CD4-positive, alpha-beta T cell (primary cell): ENCODE measurements at regions not wholly inside any gene's neighbourhood (a gene's known extent, or its start where the extent isn't known, plus 50 kb on each side); places are given as distances from the start of the nearest gene placed in this dataset.

Experiments
- ATAC-seq: fragments of 200-7000 bp; cut with Tn5 transposase; one replicate; pipeline ENCODE4 v1.10.0; 2022; ENCODE audit warnings: mild to moderate bottlenecking; ENCODE audit not compliant: poor library complexity
- CTCF ChIA-PET: fragments of 350-600 bp; sonication (Branson Sonifier 250); formaldehyde crosslinking; loops from one replicate; lab custom pipeline; 2021; ENCODE audit warnings: antibody characterized with exemption, inconsistent platforms; lab: Charles Lee
- POLR2A ChIA-PET: fragments of 350-600 bp; sonication (Branson Sonifier 250); formaldehyde crosslinking; loops from one replicate; lab custom pipeline; 2021; ENCODE audit warnings: antibody characterized with exemption, inconsistent platforms; lab: Charles Lee
- DNase-seq, 14 experiments: peaks; one replicate each; pipeline ENCODE4 v3.0.0-alpha.2; 2013 to 2020; ENCODE audit warnings: mixed read lengths in 2 of 14
- H3K27ac ChIP-seq, 2 donors: one replicate each; pipeline versions ENCODE4 v1.5.1 to v1.7.0; 2013; ENCODE audit warnings: low read length in 2 of 2, low read depth in 1 of 2, mild to moderate bottlenecking in 1 of 2
- H3K27me3 ChIP-seq, 2 experiments: 1 replicate in 1 of 2; 2 replicates in 1 of 2; pipeline versions ENCODE4 v1.6.1 to v1.7.0; 2013; ENCODE audit warnings: low read length in 2 of 2, control low read depth in 1 of 2, mild to moderate bottlenecking in 1 of 2, moderate library complexity in 1 of 2; ENCODE audit not compliant: insufficient read depth in 2 of 2, control insufficient read depth in 1 of 2
- H3K36me3 ChIP-seq: one replicate; pipeline ENCODE4 v1.6.1; 2013; ENCODE audit warnings: low read length, control low read depth; ENCODE audit not compliant: insufficient read depth
- H3K4me1 ChIP-seq: one replicate; pipeline ENCODE4 v1.6.1; 2013; ENCODE audit warnings: low read length, control low read depth; ENCODE audit not compliant: insufficient read depth
- H3K4me3 ChIP-seq: one replicate; pipeline ENCODE4 v1.5.1; 2013; ENCODE audit warnings: mild to moderate bottlenecking, low read length, moderate library complexity
- H3K9me3 ChIP-seq, 2 experiments: 1 replicate in 1 of 2; 2 replicates in 1 of 2; pipeline versions ENCODE4 v1.6.1 to v1.7.0; 2013; ENCODE audit warnings: low read length in 2 of 2, mild to moderate bottlenecking in 2 of 2, control low read depth in 1 of 2, moderate library complexity in 1 of 2; ENCODE audit not compliant: control insufficient read depth in 1 of 2, insufficient read depth in 1 of 2
- H3K27ac Mint-ChIP-seq: one replicate; pipeline ENCODE4 v1.8.0; 2020; ENCODE audit warnings: mixed read lengths
- H3K27me3 Mint-ChIP-seq: one replicate; pipeline ENCODE4 v1.8.0; 2021; ENCODE audit warnings: mixed read lengths
- H3K36me3 Mint-ChIP-seq: one replicate; pipeline ENCODE4 v1.8.0; 2021; ENCODE audit warnings: low read depth, mixed read lengths
- H3K4me1 Mint-ChIP-seq: one replicate; pipeline ENCODE4 v1.8.0; 2021; ENCODE audit warnings: low read depth, mixed read lengths
- H3K4me3 Mint-ChIP-seq: one replicate; pipeline ENCODE4 v1.8.0; 2020; ENCODE audit warnings: mild to moderate bottlenecking, mixed read lengths
- H3K9me3 Mint-ChIP-seq: one replicate; pipeline ENCODE4 v1.8.0; 2020; ENCODE audit warnings: mixed read lengths
- intact Hi-C, 2 experiments: fragments of 100-400 bp; cut with DNase I in 1 of 2; cut with micrococcal nuclease in 1 of 2; formaldehyde crosslinking; loops; one replicate each; pipeline versions ENCODE4 v1.15.1 to v1.9.0; 2023 to 2025; cut with DNase I, micrococcal nuclease
- TF ChIP-seq, protein P1 (sequence below): fragments of 200-600 bp; IDR thresholded peaks from one replicate; pipeline ENCODE4 v1.8.0; 2022; ENCODE audit warnings: antibody characterized with exemption, mild to moderate bottlenecking

DNA sequence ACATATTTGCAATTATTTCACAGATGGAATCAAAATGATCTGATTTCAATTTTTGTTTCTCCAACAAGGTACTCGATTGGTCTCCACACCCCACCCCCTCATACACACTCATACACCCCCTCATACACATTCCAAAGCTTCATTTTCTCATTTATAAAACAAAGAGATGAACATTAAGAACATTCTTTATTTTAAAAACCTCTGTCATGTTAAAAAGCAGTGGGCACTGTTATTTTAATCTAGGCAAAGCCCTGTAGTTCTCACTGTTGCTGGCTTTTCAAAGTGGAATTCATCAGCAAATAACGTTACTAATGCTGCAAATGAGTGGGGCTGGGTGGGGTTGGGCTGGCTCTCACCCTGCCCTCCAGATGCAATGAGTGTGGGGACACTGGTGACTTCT lies 289.6 kb upstream of the ASIC2 start:
- Histone ChIP-seq H3K4me3 (no peak overlapping the region), H3K9me3 (no peaks in the 10 kb centered on the region), H3K27me3 (no peaks in the 10 kb centered on the region), H3K4me1 (no peaks in the 10 kb centered on the region), H3K36me3 (no peaks in the 10 kb centered on the region), H3K27ac (no peak overlapping the region)
- DNase-seq (no peak), ATAC-seq (no peak)
- intact Hi-C loops = no loop called here
- TF ChIP-seq, protein P1, sequence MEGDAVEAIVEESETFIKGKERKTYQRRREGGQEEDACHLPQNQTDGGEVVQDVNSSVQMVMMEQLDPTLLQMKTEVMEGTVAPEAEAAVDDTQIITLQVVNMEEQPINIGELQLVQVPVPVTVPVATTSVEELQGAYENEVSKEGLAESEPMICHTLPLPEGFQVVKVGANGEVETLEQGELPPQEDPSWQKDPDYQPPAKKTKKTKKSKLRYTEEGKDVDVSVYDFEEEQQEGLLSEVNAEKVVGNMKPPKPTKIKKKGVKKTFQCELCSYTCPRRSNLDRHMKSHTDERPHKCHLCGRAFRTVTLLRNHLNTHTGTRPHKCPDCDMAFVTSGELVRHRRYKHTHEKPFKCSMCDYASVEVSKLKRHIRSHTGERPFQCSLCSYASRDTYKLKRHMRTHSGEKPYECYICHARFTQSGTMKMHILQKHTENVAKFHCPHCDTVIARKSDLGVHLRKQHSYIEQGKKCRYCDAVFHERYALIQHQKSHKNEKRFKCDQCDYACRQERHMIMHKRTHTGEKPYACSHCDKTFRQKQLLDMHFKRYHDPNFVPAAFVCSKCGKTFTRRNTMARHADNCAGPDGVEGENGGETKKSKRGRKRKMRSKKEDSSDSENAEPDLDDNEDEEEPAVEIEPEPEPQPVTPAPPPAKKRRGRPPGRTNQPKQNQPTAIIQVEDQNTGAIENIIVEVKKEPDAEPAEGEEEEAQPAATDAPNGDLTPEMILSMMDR = no peak
- Mint-ChIP-seq H3K36me3 (no peaks in the 10 kb centered on the region), H3K9me3 (no peaks in the 10 kb centered on the region), H3K27me3 (peaks cover 14% of the 10 kb centered on the region), H3K27ac (no peak overlapping the region), H3K4me1 (no peaks in the 10 kb centered on the region), H3K4me3 (no peak overlapping the region)
- ChIA-PET CTCF (no interaction called here), POLR2A (no interaction called here)

DNA sequence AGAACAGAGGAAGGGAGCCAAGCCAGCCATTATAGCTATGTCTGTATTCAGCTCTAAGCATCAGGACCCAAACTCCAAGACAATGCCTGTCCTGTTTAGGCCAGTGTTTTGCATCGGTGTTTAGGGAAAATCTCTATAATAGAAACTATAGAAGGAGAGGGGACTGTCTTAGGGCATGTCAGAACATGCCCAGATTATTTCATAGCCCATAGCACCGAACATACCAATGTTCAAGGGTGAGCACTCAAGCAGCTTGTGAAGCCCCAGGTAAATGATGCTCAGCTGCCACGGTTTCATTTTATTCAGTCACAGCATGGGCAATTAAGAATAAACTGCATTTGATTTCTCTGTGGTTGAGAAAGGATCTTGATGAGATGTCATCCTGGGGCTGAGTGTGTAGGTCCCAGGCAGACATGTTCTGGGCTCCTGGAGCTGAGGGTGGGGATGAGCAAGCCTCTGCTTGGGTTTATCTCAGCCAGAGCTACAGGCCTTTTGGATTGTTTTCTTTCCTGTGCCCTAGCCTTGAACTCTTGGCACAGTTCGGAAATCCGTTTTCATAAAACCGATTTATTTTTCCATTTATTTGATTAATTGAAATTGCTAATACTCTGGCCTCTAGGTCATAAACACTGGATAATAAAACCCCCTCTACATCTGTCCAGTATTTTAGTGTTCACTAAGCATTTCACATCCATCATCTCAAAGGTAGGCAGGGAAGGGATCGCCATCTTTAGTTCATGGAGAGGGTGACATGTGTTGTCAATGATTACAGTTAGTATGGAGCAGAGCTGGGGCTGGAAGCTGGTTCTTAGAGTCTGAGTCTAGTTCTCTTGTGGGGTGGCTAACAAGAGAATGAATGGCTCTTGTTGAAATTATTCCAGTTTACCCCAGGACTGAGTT lies 290.7 kb upstream of the ASIC2 start:
- Mint-ChIP-seq H3K4me1 (no peaks in the 10 kb centered on the region), H3K36me3 (no peaks in the 10 kb centered on the region), H3K9me3 (no peaks in the 10 kb centered on the region), H3K27ac (no peak overlapping the region), H3K27me3 (peaks cover 7% of the 10 kb centered on the region), H3K4me3 (no peak overlapping the region)
- no peaks in the 10 kb centered on the region for H3K36me3 ChIP-seq
- H3K4me3 ChIP-seq = no peak overlapping the region
- H3K27me3 ChIP-seq = no peaks in the 10 kb centered on the region
- H3K9me3 ChIP-seq = no peaks in the 10 kb centered on the region
- intact Hi-C loops = no loop called here
- TF ChIP-seq, protein P1 = no peak
- ATAC-seq (no peak), DNase-seq (no peak)
- no peak overlapping the region for H3K27ac ChIP-seq
- ChIA-PET POLR2A (no interaction called here), CTCF (no interaction called here)
- H3K4me1 ChIP-seq = no peaks in the 10 kb centered on the region

GRCh38 chr17:33593991-33594390 lies 300.9 kb upstream of the ASIC2 start:
- Mint-ChIP-seq H3K27me3 (peaks cover 29% of the 10 kb centered on the region), H3K36me3 (no peaks in the 10 kb centered on the region), H3K4me3 (no peak overlapping the region), H3K9me3 (no peaks in the 10 kb centered on the region), H3K27ac (no peak overlapping the region), H3K4me1 (no peaks in the 10 kb centered on the region)
- no peak for ATAC-seq
- Histone ChIP-seq H3K4me1 (no peaks in the 10 kb centered on the region), H3K27me3 (peaks cover 0 to 4% of the 10 kb centered on the region in 2 experiments), H3K9me3 (no peaks in the 10 kb centered on the region), H3K4me3 (no peak overlapping the region), H3K27ac (no peak overlapping the region), H3K36me3 (no peaks in the 10 kb centered on the region)
- ChIA-PET CTCF (no interaction called here), POLR2A (no interaction called here)
- DNase-seq = no peak
- TF ChIP-seq, protein P1 = no peak
- intact Hi-C loops = no loop called here
